ENCODE measurements at regions not wholly inside any gene's neighbourhood (a gene's known extent, or its start where the extent isn't known, plus 50 kb on each side); places are given as distances from the start of the nearest gene placed in this dataset.

- H3K27me3 Mint-ChIP-seq (ENCODE audit: insufficient read depth): no peaks in the 10 kb centered on the region
- no peak overlapping the region for H3K4me3 Mint-ChIP-seq
- no peaks in the 10 kb centered on the region; the same call in 1 of the 2 replicates for H3K36me3 Mint-ChIP-seq (ENCODE audit: low read depth)
- TF ChIP-seq, protein P1, sequence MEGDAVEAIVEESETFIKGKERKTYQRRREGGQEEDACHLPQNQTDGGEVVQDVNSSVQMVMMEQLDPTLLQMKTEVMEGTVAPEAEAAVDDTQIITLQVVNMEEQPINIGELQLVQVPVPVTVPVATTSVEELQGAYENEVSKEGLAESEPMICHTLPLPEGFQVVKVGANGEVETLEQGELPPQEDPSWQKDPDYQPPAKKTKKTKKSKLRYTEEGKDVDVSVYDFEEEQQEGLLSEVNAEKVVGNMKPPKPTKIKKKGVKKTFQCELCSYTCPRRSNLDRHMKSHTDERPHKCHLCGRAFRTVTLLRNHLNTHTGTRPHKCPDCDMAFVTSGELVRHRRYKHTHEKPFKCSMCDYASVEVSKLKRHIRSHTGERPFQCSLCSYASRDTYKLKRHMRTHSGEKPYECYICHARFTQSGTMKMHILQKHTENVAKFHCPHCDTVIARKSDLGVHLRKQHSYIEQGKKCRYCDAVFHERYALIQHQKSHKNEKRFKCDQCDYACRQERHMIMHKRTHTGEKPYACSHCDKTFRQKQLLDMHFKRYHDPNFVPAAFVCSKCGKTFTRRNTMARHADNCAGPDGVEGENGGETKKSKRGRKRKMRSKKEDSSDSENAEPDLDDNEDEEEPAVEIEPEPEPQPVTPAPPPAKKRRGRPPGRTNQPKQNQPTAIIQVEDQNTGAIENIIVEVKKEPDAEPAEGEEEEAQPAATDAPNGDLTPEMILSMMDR (IDR thresholded peaks at IDR 0.05): no peak
- H3K27ac Mint-ChIP-seq: no peak overlapping the region
- peaks cover 1% of the 10 kb centered on the region; the same call in 1 of the 2 replicates for H3K4me1 Mint-ChIP-seq (ENCODE audit: low read depth)
- no peak for DNase-seq
- H3K9me3 Mint-ChIP-seq: no peaks in the 10 kb centered on the region
These were observed 52.7 kb upstream of the TMEM17 start for GRCh38 chr2:62558743-62559142.

- no peak overlapping the region for H3K27ac Mint-ChIP-seq
- peaks cover 7% of the 10 kb centered on the region; the same call in 1 of the 2 replicates for H3K4me1 Mint-ChIP-seq (ENCODE audit: low read depth)
- DNase-seq: no peak
- TF ChIP-seq, protein P1 (IDR thresholded peaks at IDR 0.05): no peak
- H3K4me3 Mint-ChIP-seq: no peak overlapping the region
- no peaks in the 10 kb centered on the region for H3K9me3 Mint-ChIP-seq
- H3K36me3 Mint-ChIP-seq (ENCODE audit: low read depth): no peaks in the 10 kb centered on the region; the same call in 1 of the 2 replicates
- no peaks in the 10 kb centered on the region for H3K27me3 Mint-ChIP-seq (ENCODE audit: insufficient read depth)
These were observed 50.1 kb upstream of the TMEM17 start for GRCh38 chr2:62556086-62556485.

Measured in HFFc6 (cell line).